ENCODE measurements at regions not wholly inside any gene's neighbourhood (a gene's known extent, or its start where the extent isn't known, plus 50 kb on each side); places are given as distances from the start of the nearest gene placed in this dataset.
A peak's percentile ranks its signal among the peaks of the same experiment; 100 is the strongest.

- Mint-ChIP-seq H3K4me3 (peak overlapping the region; percentile 59 to 65), H3K4me1 (peaks cover 25 to 29% of the 10 kb centered on the region in 2 experiments), H3K27ac (no peak overlapping the region), H3K9me3 (no peaks in the 10 kb centered on the region), H3K36me3 (ENCODE audit: insufficient read depth in 1 of 3, low read depth in 3 of 3) (no peaks in the 10 kb centered on the region), H3K27me3 (ENCODE audit: low read depth) (peaks cover 27% of the 10 kb centered on the region)
- no CpG with 5 or more reads among the region's 62 CpGs for WGBS (ENCODE audit: extremely low coverage, insufficient read length, low lambda C conversion rate)
- peak; percentile 78 for DNase-seq
- H2AFZ ChIP-seq (ENCODE audit: low read length): no peak overlapping the region
- no peaks in the 10 kb centered on the region; the same call in 1 of the 2 replicates for H3K27me3 ChIP-seq (ENCODE audit: insufficient read depth, low read length)
- H2BK20ac ChIP-seq (ENCODE audit: low read depth, low read length, poor library complexity, severe bottlenecking): no peak overlapping the region
- H4K5ac ChIP-seq (ENCODE audit: insufficient read length, low read depth, low read length): no peak overlapping the region
- peak overlapping the region; percentile 47 for H3K18ac ChIP-seq (ENCODE audit: insufficient read length, low read depth, low read length)
- no peak overlapping the region for H3K4ac ChIP-seq (ENCODE audit: low read depth, low read length)
- H3K4me2 ChIP-seq (ENCODE audit: insufficient read depth, insufficient read length, low read length): peak overlapping the region; percentile 87
- no peak overlapping the region for H2BK12ac ChIP-seq (ENCODE audit: insufficient read length, low read depth, low read length)
- H2BK5ac ChIP-seq (ENCODE audit: insufficient read length, low read length): no peak overlapping the region
- H3K23ac ChIP-seq (ENCODE audit: insufficient read length, low read depth, low read length): no peak overlapping the region
- H4K91ac ChIP-seq (ENCODE audit: insufficient read length, low read depth, low read length): no peak overlapping the region
- H2AK5ac ChIP-seq (ENCODE audit: insufficient read length, low read length): no peak overlapping the region
- H4K8ac ChIP-seq (replicated peaks; ENCODE audit: insufficient read length, low read depth, low read length): no peak overlapping the region
- no peak overlapping the region for H3T11ph ChIP-seq (ENCODE audit: low read length)
- no peaks in the 10 kb centered on the region for H3K79me2 ChIP-seq (ENCODE audit: insufficient read depth, low read length)
- no peak overlapping the region for H2BK15ac ChIP-seq (ENCODE audit: low read depth, low read length)
- H3K14ac ChIP-seq (ENCODE audit: insufficient read depth, low read length): peak overlapping the region; percentile 50; the same call in 1 of the 2 replicates
- no peak overlapping the region for H2BK120ac ChIP-seq (ENCODE audit: low read depth, low read length, poor library complexity, severe bottlenecking)
- no peak overlapping the region for H3K27ac ChIP-seq (ENCODE audit: insufficient read length, low read depth, low read length)
- TF ChIP-seq CTCF (conservative IDR thresholded peaks at IDR 0.05): peak; percentile 24; the same call in 1 of the 3 replicates
- H3K4me1 ChIP-seq (ENCODE audit: insufficient read depth, low read length): peaks cover 2% of the 10 kb centered on the region; the same call in 1 of the 2 replicates
- no peak overlapping the region for H3K56ac ChIP-seq (ENCODE audit: insufficient read length, low read depth, low read length)
- peaks cover 6% of the 10 kb centered on the region for H3K23me2 ChIP-seq (ENCODE audit: insufficient read length, low read depth, low read length, poor library complexity, severe bottlenecking)
- no peaks in the 10 kb centered on the region for H3K79me1 ChIP-seq (ENCODE audit: insufficient read depth, low read depth, low read length, poor library complexity, severe bottlenecking)
- no peaks in the 10 kb centered on the region for H3K9me3 ChIP-seq (ENCODE audit: control insufficient read depth, low read depth, low read length)
- H3K9ac ChIP-seq (ENCODE audit: extremely low read depth, insufficient read length, low read length): no peak overlapping the region
- H4K20me1 ChIP-seq (ENCODE audit: control insufficient read depth, insufficient read depth, insufficient read length): no peaks in the 10 kb centered on the region
These were observed 129.6 kb upstream of the SLC1A4 start for GRCh38 chr2:64859312-64860212.

Measured in H9 (cell line).